ENCODE measurements at regions not wholly inside any gene's neighbourhood (a gene's known extent, or its start where the extent isn't known, plus 50 kb on each side); places are given as distances from the start of the nearest gene placed in this dataset.

- TF ChIP-seq, protein P1, sequence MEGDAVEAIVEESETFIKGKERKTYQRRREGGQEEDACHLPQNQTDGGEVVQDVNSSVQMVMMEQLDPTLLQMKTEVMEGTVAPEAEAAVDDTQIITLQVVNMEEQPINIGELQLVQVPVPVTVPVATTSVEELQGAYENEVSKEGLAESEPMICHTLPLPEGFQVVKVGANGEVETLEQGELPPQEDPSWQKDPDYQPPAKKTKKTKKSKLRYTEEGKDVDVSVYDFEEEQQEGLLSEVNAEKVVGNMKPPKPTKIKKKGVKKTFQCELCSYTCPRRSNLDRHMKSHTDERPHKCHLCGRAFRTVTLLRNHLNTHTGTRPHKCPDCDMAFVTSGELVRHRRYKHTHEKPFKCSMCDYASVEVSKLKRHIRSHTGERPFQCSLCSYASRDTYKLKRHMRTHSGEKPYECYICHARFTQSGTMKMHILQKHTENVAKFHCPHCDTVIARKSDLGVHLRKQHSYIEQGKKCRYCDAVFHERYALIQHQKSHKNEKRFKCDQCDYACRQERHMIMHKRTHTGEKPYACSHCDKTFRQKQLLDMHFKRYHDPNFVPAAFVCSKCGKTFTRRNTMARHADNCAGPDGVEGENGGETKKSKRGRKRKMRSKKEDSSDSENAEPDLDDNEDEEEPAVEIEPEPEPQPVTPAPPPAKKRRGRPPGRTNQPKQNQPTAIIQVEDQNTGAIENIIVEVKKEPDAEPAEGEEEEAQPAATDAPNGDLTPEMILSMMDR (IDR thresholded peaks at IDR 0.05 in 2 of 3, conservative IDR thresholded peaks at IDR 0.05 in 1 of 3; ENCODE audit: control insufficient read depth in 2 of 3, extremely low read depth in 1 of 3, insufficient read depth in 1 of 3, low read depth in 3 of 3, low read length in 3 of 3) = no peak
- TF ChIP-seq JUNB (IDR thresholded peaks at IDR 0.05) = no peak
- no peak for TF ChIP-seq TBL1XR1 (IDR thresholded peaks at IDR 0.05; ENCODE audit: low read depth, low read length)
- TF ChIP-seq KDM1A (IDR thresholded peaks at IDR 0.05; ENCODE audit: borderline replicate concordance) = no peak
- TF ChIP-seq RAD21 (IDR thresholded peaks at IDR 0.05; ENCODE audit: insufficient read depth, low read depth, low read length) = no peak
- no peak for TF ChIP-seq LARP7 (IDR thresholded peaks at IDR 0.05)
- no peak for TF ChIP-seq PAX8 (IDR thresholded peaks at IDR 0.05)
- TF ChIP-seq HCFC1 (IDR thresholded peaks at IDR 0.05; ENCODE audit: low read length) = no peak
- no peak for TF ChIP-seq ESRRA (IDR thresholded peaks at IDR 0.05; ENCODE audit: low read length)
- no peak for TF ChIP-seq POLR2A (IDR thresholded peaks at IDR 0.05; ENCODE audit: low read depth, low read length)
- TF ChIP-seq TCF3 (IDR thresholded peaks at IDR 0.05; ENCODE audit: borderline replicate concordance, insufficient read depth, low read depth, low read length) = no peak
- no peak for TF ChIP-seq CREM (IDR thresholded peaks at IDR 0.05; ENCODE audit: low read depth)
Observed at GRCh38 chr7:18343047-18343446, 152.5 kb upstream of the HDAC9 start.
